ENCODE measurements at regions not wholly inside any gene's neighbourhood (a gene's known extent, or its start where the extent isn't known, plus 50 kb on each side); places are given as distances from the start of the nearest gene placed in this dataset.

- no peak for TF ChIP-seq ZNF214 (tag by site-specific recombination; IDR thresholded peaks at IDR 0.05; ENCODE audit: borderline replicate concordance)
- no peak for TF ChIP-seq KLF7 (tag by site-specific recombination; IDR thresholded peaks at IDR 0.05; ENCODE audit: borderline replicate concordance)
- no peak for TF ChIP-seq ZSCAN18 (tag by site-specific recombination; IDR thresholded peaks at IDR 0.05)
Measured at GRCh38 chr7:344608-344994, 54.6 kb downstream of the FOXL3 start (continued).

- Histone ChIP-seq H3K27ac (ENCODE audit: extremely low read depth, low read depth, low read length) (no peak overlapping the region), H3K9me3 (ENCODE audit: control insufficient read depth, insufficient read depth, low read depth, low read length) (no peaks in the 10 kb centered on the region), H3K4me3 (ENCODE audit: low read depth, low read length) (no peak overlapping the region), H3K4me1 (ENCODE audit: control insufficient read depth, insufficient read depth, low read length) (no peaks in the 10 kb centered on the region), H3K36me3 (ENCODE audit: control insufficient read depth in 2 of 2, insufficient read depth in 1 of 2, low read length in 2 of 2) (no peaks in the 10 kb centered on the region)
- POLR2A ChIA-PET, result interaction anchor here (0.6 kb wide), 1 partner anchor 460 kb away, joined by 5 read pairs; no protein-coding TSS in a partner anchor
- CTCF ChIA-PET, result interaction anchor here (0.8 kb wide), 1 partner anchor 14 kb away, joined by 3 read pairs; no protein-coding TSS in a partner anchor
- TF ChIP-seq GFI1B (tag by site-specific recombination; IDR thresholded peaks at IDR 0.05) (no peak), ZNF2 (tag by site-specific recombination; IDR thresholded peaks at IDR 0.05) (no peak), SCRT1 (tag by site-specific recombination; IDR thresholded peaks at IDR 0.05; ENCODE audit: borderline replicate concordance) (no peak), YY2 (tag by site-specific recombination; IDR thresholded peaks at IDR 0.05) (no peak), ZBTB17 (tag by site-specific recombination; IDR thresholded peaks at IDR 0.05) (no peak), OVOL3 (tag by site-specific recombination; IDR thresholded peaks at IDR 0.05) (no peak), MZF1 (tag by site-specific recombination; IDR thresholded peaks at IDR 0.05; ENCODE audit: borderline replicate concordance) (no peak), MYNN (tag by site-specific recombination; IDR thresholded peaks at IDR 0.05; ENCODE audit: borderline replicate concordance) (no peak), ZNF670 (tag by site-specific recombination; IDR thresholded peaks at IDR 0.05; ENCODE audit: low read depth) (no peak), ZNF777 (tag by site-specific recombination; IDR thresholded peaks at IDR 0.05; ENCODE audit: borderline replicate concordance) (no peak)
Measured at GRCh38 chr7:346116-346898, 56.3 kb downstream of the FOXL3 start.

GRCh38 chr7:347001-347590 lies 57.1 kb downstream of the FOXL3 start:
- Histone ChIP-seq H3K4me1 (ENCODE audit: control insufficient read depth, insufficient read depth, low read length) (no peaks in the 10 kb centered on the region), H3K27ac (ENCODE audit: extremely low read depth, low read depth, low read length) (no peak overlapping the region), H3K9me3 (ENCODE audit: control insufficient read depth, insufficient read depth, low read depth, low read length) (no peaks in the 10 kb centered on the region), H3K4me3 (ENCODE audit: low read depth, low read length) (no peak overlapping the region), H3K36me3 (ENCODE audit: control insufficient read depth in 2 of 2, insufficient read depth in 1 of 2, low read length in 2 of 2) (no peaks in the 10 kb centered on the region)
- POLR2A ChIA-PET, result interaction anchor here (0.6 kb wide), 1 partner anchor 459 kb away, joined by 5 read pairs; no protein-coding TSS in a partner anchor
- CTCF ChIA-PET, result no interaction called here
- TF ChIP-seq ZNF248 (tag by site-specific recombination; IDR thresholded peaks at IDR 0.05), result no peak
- no peak for TF ChIP-seq ZNF214 (tag by site-specific recombination; IDR thresholded peaks at IDR 0.05; ENCODE audit: borderline replicate concordance)
- no peak for TF ChIP-seq PRDM1 (tag by site-specific recombination; IDR thresholded peaks at IDR 0.05)
- TF ChIP-seq TRIM28 (IDR thresholded peaks at IDR 0.05; ENCODE audit: borderline replicate concordance, low read length), result no peak
- no peak for TF ChIP-seq ZNF416 (tag by site-specific recombination; IDR thresholded peaks at IDR 0.05)
- TF ChIP-seq ZNF621 (tag by site-specific recombination; IDR thresholded peaks at IDR 0.05), result no peak
- TF ChIP-seq PRDM6 (tag by site-specific recombination; IDR thresholded peaks at IDR 0.05), result no peak
- no peak for TF ChIP-seq ZFP69B (tag by site-specific recombination; IDR thresholded peaks at IDR 0.05)
- no peak for TF ChIP-seq PRDM4 (tag by site-specific recombination; IDR thresholded peaks at IDR 0.05)

All from HEK293 (cell line).